GM21825 (cell line): ENCODE measurements at regions not wholly inside any gene's neighbourhood (a gene's known extent, or its start where the extent isn't known, plus 50 kb on each side); places are given as distances from the start of the nearest gene placed in this dataset.

ENCODE experiments used
- ATAC-seq: cut with Tn5 transposase; IDR thresholded peaks from one replicate; pipeline ENCODE4 v1.9.1; 2021; ENCODE audit warnings: mild to moderate bottlenecking, moderate library complexity; ENCODE audit not compliant: unreplicated experiment

GRCh38 chr2:62284471-62284870 lies 88.6 kb downstream of the B3GNT2 start:
- no peak for ATAC-seq

- ATAC-seq: no peak
These were observed 87.2 kb downstream of the B3GNT2 start for GRCh38 chr2:62283147-62283546.

GRCh38 chr2:62281663-62282062 lies 85.7 kb downstream of the B3GNT2 start:
- no peak for ATAC-seq

- no peak for ATAC-seq
These were observed 81.8 kb downstream of the B3GNT2 start for GRCh38 chr2:62277688-62278087.
